ENCODE measurements at regions not wholly inside any gene's neighbourhood (a gene's known extent, or its start where the extent isn't known, plus 50 kb on each side); places are given as distances from the start of the nearest gene placed in this dataset.

DNA sequence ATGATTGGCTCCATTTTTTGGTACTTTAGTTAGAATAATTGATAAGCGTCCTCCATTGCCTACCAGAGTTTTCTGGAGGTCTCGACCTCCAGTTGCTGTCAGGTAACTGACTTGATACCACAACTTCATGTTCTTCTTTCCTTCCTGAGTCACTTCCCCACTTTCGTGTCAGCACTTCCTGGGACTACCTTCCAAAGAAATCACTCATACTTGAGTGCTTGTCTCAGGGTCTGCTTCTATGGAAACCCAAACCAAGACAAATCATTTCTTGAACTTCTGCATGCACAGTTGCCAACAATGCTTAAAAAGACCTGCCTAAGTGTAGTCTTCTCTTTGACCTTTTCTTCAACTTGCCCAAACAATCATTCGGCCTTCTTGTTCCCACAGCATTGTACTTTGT lies 210.3 kb upstream of the ETAA1 start:
- no peak for TF ChIP-seq POLR2A (IDR thresholded peaks at IDR 0.05; ENCODE audit: low read depth, low read length)
- TF ChIP-seq, protein P1, sequence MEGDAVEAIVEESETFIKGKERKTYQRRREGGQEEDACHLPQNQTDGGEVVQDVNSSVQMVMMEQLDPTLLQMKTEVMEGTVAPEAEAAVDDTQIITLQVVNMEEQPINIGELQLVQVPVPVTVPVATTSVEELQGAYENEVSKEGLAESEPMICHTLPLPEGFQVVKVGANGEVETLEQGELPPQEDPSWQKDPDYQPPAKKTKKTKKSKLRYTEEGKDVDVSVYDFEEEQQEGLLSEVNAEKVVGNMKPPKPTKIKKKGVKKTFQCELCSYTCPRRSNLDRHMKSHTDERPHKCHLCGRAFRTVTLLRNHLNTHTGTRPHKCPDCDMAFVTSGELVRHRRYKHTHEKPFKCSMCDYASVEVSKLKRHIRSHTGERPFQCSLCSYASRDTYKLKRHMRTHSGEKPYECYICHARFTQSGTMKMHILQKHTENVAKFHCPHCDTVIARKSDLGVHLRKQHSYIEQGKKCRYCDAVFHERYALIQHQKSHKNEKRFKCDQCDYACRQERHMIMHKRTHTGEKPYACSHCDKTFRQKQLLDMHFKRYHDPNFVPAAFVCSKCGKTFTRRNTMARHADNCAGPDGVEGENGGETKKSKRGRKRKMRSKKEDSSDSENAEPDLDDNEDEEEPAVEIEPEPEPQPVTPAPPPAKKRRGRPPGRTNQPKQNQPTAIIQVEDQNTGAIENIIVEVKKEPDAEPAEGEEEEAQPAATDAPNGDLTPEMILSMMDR (IDR thresholded peaks at IDR 0.05; ENCODE audit: extremely low read depth in 1 of 2, insufficient read depth in 1 of 2, low read depth in 1 of 2, low read length in 2 of 2) = no peak
- TF ChIP-seq GATA2 (IDR thresholded peaks at IDR 0.05; ENCODE audit: insufficient read depth, insufficient read length, low read depth, low read length) = no peak
- TF ChIP-seq, protein P2, sequence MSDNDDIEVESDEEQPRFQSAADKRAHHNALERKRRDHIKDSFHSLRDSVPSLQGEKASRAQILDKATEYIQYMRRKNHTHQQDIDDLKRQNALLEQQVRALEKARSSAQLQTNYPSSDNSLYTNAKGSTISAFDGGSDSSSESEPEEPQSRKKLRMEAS (IDR thresholded peaks at IDR 0.05; ENCODE audit: insufficient read depth, insufficient read length) = no peak
- no peak for TF ChIP-seq MYC (IDR thresholded peaks at IDR 0.05; ENCODE audit: low read depth, low read length)
- no peak for TF ChIP-seq POLR2AphosphoS5 (IDR thresholded peaks at IDR 0.05; ENCODE audit: insufficient read depth, low read depth, low read length)

All from endothelial cell of umbilical vein (primary cell).